IMR-90 (cell line): ENCODE measurements at regions not wholly inside any gene's neighbourhood (a gene's known extent, or its start where the extent isn't known, plus 50 kb on each side); places are given as distances from the start of the nearest gene placed in this dataset.

Source experiments
- BHLHE40 ChIP-seq: fragments of 150-350 bp; IDR thresholded peaks from 2 replicates; pipeline ENCODE4 v1.6.1; 2016; ENCODE audit warnings: mild to moderate bottlenecking, low read depth, low read length
- CEBPB ChIP-seq: IDR thresholded peaks from 2 replicates; pipeline ENCODE4 v1.6.1; 2012; ENCODE audit warnings: low read depth, low read length, improper control_type of control experiment
- FOS ChIP-seq: fragments of 150-350 bp; IDR thresholded peaks from 2 replicates; pipeline ENCODE4 v1.6.1; 2016; ENCODE audit warnings: low read depth, low read length
- MAFK ChIP-seq: IDR thresholded peaks from 2 replicates; pipeline ENCODE4 v1.6.1; 2012; ENCODE audit warnings: low read depth, low read length, improper control_type of control experiment
- MXI1 ChIP-seq: IDR thresholded peaks from 2 replicates; pipeline ENCODE4 v1.6.1; 2012; ENCODE audit warnings: low read depth, mild to moderate bottlenecking, low read length, moderate library complexity, borderline replicate concordance
- POLR2A ChIP-seq: IDR thresholded peaks from 2 replicates; pipeline ENCODE4 v1.6.1; 2012; ENCODE audit warnings: mild to moderate bottlenecking, low read depth, low read length
- RAD21 ChIP-seq: IDR thresholded peaks from 2 replicates; pipeline ENCODE4 v1.6.1; 2012; ENCODE audit warnings: low read length, improper control_type of control experiment
- RCOR1 ChIP-seq: IDR thresholded peaks from 2 replicates; pipeline ENCODE4 v1.6.1; 2012; ENCODE audit warnings: mild to moderate bottlenecking, low read length, improper control_type of control experiment; ENCODE audit not compliant: insufficient replicate concordance
- RFX5 ChIP-seq: IDR thresholded peaks from 2 replicates; pipeline ENCODE4 v1.8.0; 2012; ENCODE audit warnings: low read depth, mild to moderate bottlenecking, low read length, moderate library complexity
- SMC3 ChIP-seq: fragments of 150-350 bp; IDR thresholded peaks from 2 replicates; pipeline ENCODE4 v1.6.1; 2016; ENCODE audit warnings: low read depth, mild to moderate bottlenecking, antibody characterized with exemption, low read length, moderate library complexity
- TF ChIP-seq, protein P1 (sequence below): conservative IDR thresholded peaks from 2 replicates; pipeline ENCODE4 v1.5.1; 2012; ENCODE audit warnings: mild to moderate bottlenecking, low read depth, low read length, improper control_type of control experiment
- TF ChIP-seq, protein P2 (sequence below): fragments of 150-350 bp; IDR thresholded peaks from 2 replicates; pipeline ENCODE4 v1.6.1; 2017; ENCODE audit warnings: mild to moderate bottlenecking, antibody characterized with exemption, low read length, low read depth

DNA sequence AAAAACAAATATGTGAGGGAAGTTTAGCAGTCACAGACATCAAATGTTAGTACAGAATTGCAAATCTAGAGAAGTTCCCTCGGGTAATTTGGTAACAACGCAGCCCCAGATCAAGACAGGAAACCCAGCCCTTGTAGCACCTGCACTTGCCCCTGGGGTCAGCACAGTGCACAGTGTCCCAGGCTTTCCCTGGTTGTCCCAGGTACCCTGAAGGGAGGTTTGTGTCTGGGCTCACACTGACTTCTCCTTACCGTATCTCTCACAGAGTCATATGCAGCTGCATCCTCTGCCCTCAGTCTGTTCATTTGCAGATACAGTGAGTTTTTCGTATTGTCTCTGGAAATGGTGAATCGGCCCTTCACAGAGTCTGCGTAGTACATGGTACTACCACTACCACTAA is 528.9 kb downstream of the TMEM121 start:
- TF ChIP-seq RAD21 = no peak
- TF ChIP-seq, protein P1, sequence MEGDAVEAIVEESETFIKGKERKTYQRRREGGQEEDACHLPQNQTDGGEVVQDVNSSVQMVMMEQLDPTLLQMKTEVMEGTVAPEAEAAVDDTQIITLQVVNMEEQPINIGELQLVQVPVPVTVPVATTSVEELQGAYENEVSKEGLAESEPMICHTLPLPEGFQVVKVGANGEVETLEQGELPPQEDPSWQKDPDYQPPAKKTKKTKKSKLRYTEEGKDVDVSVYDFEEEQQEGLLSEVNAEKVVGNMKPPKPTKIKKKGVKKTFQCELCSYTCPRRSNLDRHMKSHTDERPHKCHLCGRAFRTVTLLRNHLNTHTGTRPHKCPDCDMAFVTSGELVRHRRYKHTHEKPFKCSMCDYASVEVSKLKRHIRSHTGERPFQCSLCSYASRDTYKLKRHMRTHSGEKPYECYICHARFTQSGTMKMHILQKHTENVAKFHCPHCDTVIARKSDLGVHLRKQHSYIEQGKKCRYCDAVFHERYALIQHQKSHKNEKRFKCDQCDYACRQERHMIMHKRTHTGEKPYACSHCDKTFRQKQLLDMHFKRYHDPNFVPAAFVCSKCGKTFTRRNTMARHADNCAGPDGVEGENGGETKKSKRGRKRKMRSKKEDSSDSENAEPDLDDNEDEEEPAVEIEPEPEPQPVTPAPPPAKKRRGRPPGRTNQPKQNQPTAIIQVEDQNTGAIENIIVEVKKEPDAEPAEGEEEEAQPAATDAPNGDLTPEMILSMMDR = no peak
- no peak for TF ChIP-seq RFX5
- no peak for TF ChIP-seq MAFK
- no peak for TF ChIP-seq POLR2A
- TF ChIP-seq SMC3 = no peak
- TF ChIP-seq CEBPB = no peak
- no peak for TF ChIP-seq FOS
- no peak for TF ChIP-seq MXI1
- TF ChIP-seq RCOR1 = no peak
- TF ChIP-seq BHLHE40 = no peak
- TF ChIP-seq, protein P2, sequence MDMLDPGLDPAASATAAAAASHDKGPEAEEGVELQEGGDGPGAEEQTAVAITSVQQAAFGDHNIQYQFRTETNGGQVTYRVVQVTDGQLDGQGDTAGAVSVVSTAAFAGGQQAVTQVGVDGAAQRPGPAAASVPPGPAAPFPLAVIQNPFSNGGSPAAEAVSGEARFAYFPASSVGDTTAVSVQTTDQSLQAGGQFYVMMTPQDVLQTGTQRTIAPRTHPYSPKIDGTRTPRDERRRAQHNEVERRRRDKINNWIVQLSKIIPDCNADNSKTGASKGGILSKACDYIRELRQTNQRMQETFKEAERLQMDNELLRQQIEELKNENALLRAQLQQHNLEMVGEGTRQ = no peak
